ENCODE measurements at regions not wholly inside any gene's neighbourhood (a gene's known extent, or its start where the extent isn't known, plus 50 kb on each side); places are given as distances from the start of the nearest gene placed in this dataset.

GRCh38 chr10:21234761-21235160, 290.7 kb downstream of the SKIDA1 start:
- Histone ChIP-seq H3K4me2 (ENCODE audit: low read length) (no peak overlapping the region), H2AFZ (ENCODE audit: low read depth, low read length) (no peak overlapping the region), H3K36me3 (ENCODE audit: insufficient read depth, low read length) (no peaks in the 10 kb centered on the region), H3F3A (ENCODE audit: insufficient read depth, low read length, poor library complexity, severe bottlenecking) (no peaks in the 10 kb centered on the region), H3K9me2 (ENCODE audit: insufficient read depth, low read length) (no peaks in the 10 kb centered on the region), H3K27ac (ENCODE audit: low read length) (no peak overlapping the region), H3K9me3 (ENCODE audit: low read length) (no peaks in the 10 kb centered on the region), H3K27me3 (ENCODE audit: insufficient read depth, low read depth, low read length) (no peaks in the 10 kb centered on the region), H3K9ac (ENCODE audit: low read length) (no peak overlapping the region), H4K20me1 (ENCODE audit: insufficient read depth) (no peaks in the 10 kb centered on the region), H3K4me3 (ENCODE audit: low read length) (no peak overlapping the region), H3K79me2 (replicated peaks; ENCODE audit: insufficient read depth, low read length) (no peaks in the 10 kb centered on the region)
- no peak for TF ChIP-seq RAD21 (conservative IDR thresholded peaks at IDR 0.05)
- no peak for TF ChIP-seq POLR2AphosphoS5 (IDR thresholded peaks at IDR 0.05)
- no peak for TF ChIP-seq REST (IDR thresholded peaks at IDR 0.05; ENCODE audit: borderline replicate concordance)
- no peak for TF ChIP-seq EP300 (conservative IDR thresholded peaks at IDR 0.05; ENCODE audit: poor library complexity, severe bottlenecking)
- TF ChIP-seq CTCF (IDR thresholded peaks at IDR 0.05; ENCODE audit: poor library complexity, severe bottlenecking), result no peak
- TF ChIP-seq MXI1 (conservative IDR thresholded peaks at IDR 0.05; ENCODE audit: poor library complexity, severe bottlenecking), result no peak
- no peak for TF ChIP-seq EZH2 (IDR thresholded peaks at IDR 0.05; ENCODE audit: borderline replicate concordance, insufficient read depth, low read length, poor library complexity, severe bottlenecking)
- TF ChIP-seq TAF1 (IDR thresholded peaks at IDR 0.05; ENCODE audit: low read depth), result no peak
- no peak for TF ChIP-seq SMC3 (conservative IDR thresholded peaks at IDR 0.05; ENCODE audit: poor library complexity)

GRCh38 chr10:21230219-21230618, 295.3 kb downstream of the SKIDA1 start:
- Histone ChIP-seq H4K20me1 (ENCODE audit: insufficient read depth) (no peaks in the 10 kb centered on the region), H3K79me2 (replicated peaks; ENCODE audit: insufficient read depth, low read length) (no peaks in the 10 kb centered on the region), H3K9ac (ENCODE audit: low read length) (no peak overlapping the region), H2AFZ (ENCODE audit: low read depth, low read length) (no peak overlapping the region), H3K27ac (ENCODE audit: low read length) (no peak overlapping the region), H3K36me3 (ENCODE audit: insufficient read depth, low read length) (no peaks in the 10 kb centered on the region), H3K4me3 (ENCODE audit: low read length) (no peak overlapping the region), H3K27me3 (ENCODE audit: insufficient read depth, low read depth, low read length) (no peaks in the 10 kb centered on the region), H3K9me3 (ENCODE audit: low read length) (no peaks in the 10 kb centered on the region), H3F3A (ENCODE audit: insufficient read depth, low read length, poor library complexity, severe bottlenecking) (no peaks in the 10 kb centered on the region), H3K4me2 (ENCODE audit: low read length) (no peak overlapping the region), H3K9me2 (ENCODE audit: insufficient read depth, low read length) (no peaks in the 10 kb centered on the region)
- TF ChIP-seq RAD21 (conservative IDR thresholded peaks at IDR 0.05) (no peak), TAF1 (IDR thresholded peaks at IDR 0.05; ENCODE audit: low read depth) (no peak), REST (IDR thresholded peaks at IDR 0.05; ENCODE audit: borderline replicate concordance) (no peak), CTCF (IDR thresholded peaks at IDR 0.05; ENCODE audit: poor library complexity, severe bottlenecking) (no peak), POLR2AphosphoS5 (IDR thresholded peaks at IDR 0.05) (no peak), SMC3 (conservative IDR thresholded peaks at IDR 0.05; ENCODE audit: poor library complexity) (no peak), EZH2 (IDR thresholded peaks at IDR 0.05; ENCODE audit: borderline replicate concordance, insufficient read depth, low read length, poor library complexity, severe bottlenecking) (no peak), EP300 (conservative IDR thresholded peaks at IDR 0.05; ENCODE audit: poor library complexity, severe bottlenecking) (no peak), MXI1 (conservative IDR thresholded peaks at IDR 0.05; ENCODE audit: poor library complexity, severe bottlenecking) (no peak)
